SK-N-MC (cell line): ENCODE measurements at regions not wholly inside any gene's neighbourhood (a gene's known extent, or its start where the extent isn't known, plus 50 kb on each side); places are given as distances from the start of the nearest gene placed in this dataset.
"Not testable (repeated sequence)": the region's sequence is repeated elsewhere in the genome, so short reads cannot be mapped to it uniquely, and the experiment has no call there.

Experiments
- EZH2 ChIP-seq: fragments of 200-600 bp; sonication (generic); IDR thresholded peaks from one replicate; pipeline ENCODE4 v1.6.1; 2017; ENCODE audit warnings: antibody characterized with exemption
- FOXP2 ChIP-seq: optimal IDR thresholded peaks from 2 replicates; pipeline ENCODE3; 2011; ENCODE audit warnings: mild to moderate bottlenecking, moderate library complexity; ENCODE audit not compliant: insufficient read depth; ENCODE audit errors: extremely low read length, control extremely low read depth
- POLR2AphosphoS5 ChIP-seq: IDR thresholded peaks from 2 replicates; pipeline ENCODE4 v1.6.1; 2012; ENCODE audit warnings: mild to moderate bottlenecking, low read depth, low read length, borderline replicate concordance

- TF ChIP-seq EZH2, POLR2AphosphoS5, FOXP2: not testable (repeated sequence)
Measured at GRCh38 chr2:224113930-224114329, 74.8 kb upstream of the SERPINE2 start.
